H1 (cell line): ENCODE measurements at regions not wholly inside any gene's neighbourhood (a gene's known extent, or its start where the extent isn't known, plus 50 kb on each side); places are given as distances from the start of the nearest gene placed in this dataset.

Experiments
- CTCF ChIA-PET: fragments of 300-600 bp; sonication (Branson Sonifier 250); formaldehyde crosslinking; loops from one replicate; lab custom pipeline; 2021; ENCODE audit not compliant: partially characterized antibody; lab: Charles Lee
- POLR2A ChIA-PET: fragments of 300-600 bp; sonication (Branson Sonifier 250); formaldehyde crosslinking; loops from one replicate; lab custom pipeline; 2021; ENCODE audit warnings: inconsistent platforms; ENCODE audit not compliant: partially characterized antibody; lab: Charles Lee
- DNase-seq, 2 experiments: peaks; one replicate each; pipeline versions ENCODE4 v3.0.0 to v3.0.0-alpha.2; 2010 to 2022; ENCODE audit warnings: low spot score in 2 of 2, low read depth in 1 of 2, mixed read lengths in 1 of 2
- FAIRE-seq: peaks from 2 replicates; lab custom pipeline; 2011; peaks lifted over from hg19 to GRCh38; lab: Jason Lieb, UNC
- H2AFZ ChIP-seq: 2 replicates; pipeline ENCODE4 v1.8.1; 2012; ENCODE audit warnings: low read length, inconsistent platforms
- H2AK5ac ChIP-seq: 2 replicates; pipeline ENCODE4 v1.6.1; 2013; ENCODE audit warnings: low read depth, low read length
- H2BK120ac ChIP-seq: replicated peaks from 2 replicates; pipeline ENCODE3; 2013; ENCODE audit warnings: low read depth, low read length, inconsistent platforms
- H2BK12ac ChIP-seq: 2 replicates; pipeline ENCODE4 v1.6.1; 2013; ENCODE audit warnings: low read depth, low read length
- H2BK15ac ChIP-seq: 2 replicates; pipeline ENCODE4 v1.6.1; 2013; ENCODE audit warnings: low read length
- H2BK20ac ChIP-seq: 2 replicates; pipeline ENCODE4 v1.6.1; 2013; ENCODE audit warnings: low read length
- H2BK5ac ChIP-seq: 2 replicates; pipeline ENCODE4 v1.6.1; 2013; ENCODE audit warnings: low read depth, low read length
- H3K14ac ChIP-seq: 2 replicates; pipeline ENCODE4 v1.6.1; 2013; ENCODE audit warnings: inconsistent platforms; ENCODE audit not compliant: insufficient read length
- H3K18ac ChIP-seq: 2 replicates; pipeline ENCODE4 v1.6.1; 2013; ENCODE audit warnings: low read length; ENCODE audit errors: extremely low read depth
- H3K23ac ChIP-seq: 2 replicates; pipeline ENCODE4 v1.6.1; 2013; ENCODE audit warnings: inconsistent platforms; ENCODE audit not compliant: insufficient read length
- H3K23me2 ChIP-seq: 2 replicates; pipeline ENCODE4 v1.6.1; 2013; ENCODE audit warnings: low read depth, low read length
- H3K27ac ChIP-seq: 2 replicates; pipeline ENCODE4 v1.6.1; 2011; ENCODE audit warnings: low read depth, low read length, inconsistent platforms
- H3K27me3 ChIP-seq, 4 experiments: replicated peaks in 1 of 4; 1 replicate in 1 of 4; 2 replicates in 3 of 4; pipeline versions ENCODE4 v1.6.1 to v1.8.1; 2011 to 2013; ENCODE audit warnings: low read length in 3 of 4, mild to moderate bottlenecking in 3 of 4, inconsistent platforms in 2 of 4, mixed read lengths in 2 of 4, moderate library complexity in 1 of 4; ENCODE audit not compliant: control insufficient read depth in 3 of 4, insufficient read depth in 3 of 4; ENCODE audit errors: extremely low read depth in 1 of 4
- H3K36me3 ChIP-seq, 4 experiments: 2 replicates each; pipeline versions ENCODE4 v1.6.1 to v1.8.1; 2011 to 2013; ENCODE audit warnings: mild to moderate bottlenecking in 4 of 4, low read length in 3 of 4, moderate library complexity in 2 of 4, control low read depth in 1 of 4, inconsistent platforms in 1 of 4; ENCODE audit not compliant: insufficient read depth in 4 of 4, control insufficient read depth in 2 of 4
- H3K4ac ChIP-seq: replicated peaks from 2 replicates; pipeline ENCODE3; 2013; ENCODE audit warnings: low read length, low read depth, mixed read lengths, inconsistent platforms; ENCODE audit not compliant: insufficient read length
- H3K4me1 ChIP-seq, 4 experiments: replicated peaks in 1 of 4; 1 replicate in 1 of 4; 2 replicates in 3 of 4; pipeline versions ENCODE4 v1.6.1 to v1.8.1; 2011 to 2013; ENCODE audit warnings: low read length in 3 of 4, inconsistent platforms in 2 of 4, mixed read lengths in 1 of 4; ENCODE audit not compliant: insufficient read depth in 4 of 4, control insufficient read depth in 3 of 4
- H3K4me2 ChIP-seq, 2 experiments: 2 replicates each; pipeline versions ENCODE4 v1.6.1 to v1.8.1; 2011 to 2013; ENCODE audit warnings: low read depth in 2 of 2, low read length in 2 of 2, control low read depth in 1 of 2, inconsistent platforms in 1 of 2, mild to moderate bottlenecking in 1 of 2; ENCODE audit not compliant: insufficient read depth in 1 of 2
- H3K4me3 ChIP-seq, 4 experiments: fragments of 200-600, 300-600 bp in 1 of 4; sonication (generic), shearing (Covaris generic), sonication (Bioruptor Twin) in 1 of 4; 2 replicates each; pipeline versions ENCODE4 v1.5.1 to v1.8.1; 2011 to 2016; ENCODE audit warnings: low read length in 4 of 4, low read depth in 3 of 4, control low read depth in 2 of 4, inconsistent platforms in 2 of 4, mild to moderate bottlenecking in 2 of 4, mixed read lengths in 1 of 4, moderate library complexity in 1 of 4; ENCODE audit not compliant: insufficient read depth in 2 of 4; ENCODE audit errors: extremely low read depth in 1 of 4
- H3K56ac ChIP-seq: replicated peaks from 2 replicates; pipeline ENCODE3; 2013; ENCODE audit warnings: low read depth, mild to moderate bottlenecking, mixed read lengths, low read length, inconsistent platforms; ENCODE audit not compliant: insufficient read length
- H3K79me1 ChIP-seq: 2 replicates; pipeline ENCODE4 v1.6.1; 2013; ENCODE audit warnings: low read depth, low read length, control low read depth
- H3K79me2 ChIP-seq, 2 experiments: 2 replicates each; pipeline versions ENCODE4 v1.6.1 to v1.8.1; 2012 to 2013; ENCODE audit warnings: low read length in 2 of 2, mild to moderate bottlenecking in 2 of 2, inconsistent platforms in 1 of 2; ENCODE audit not compliant: insufficient read depth in 2 of 2, control insufficient read depth in 1 of 2
- H3K9ac ChIP-seq, 4 experiments: replicated peaks in 1 of 4; 1 replicate in 1 of 4; 2 replicates in 3 of 4; pipeline versions ENCODE4 v1.6.1 to v1.8.1; 2011 to 2013; ENCODE audit warnings: low read depth in 3 of 4, low read length in 3 of 4, control low read depth in 2 of 4, mild to moderate bottlenecking in 2 of 4, moderate library complexity in 2 of 4, inconsistent platforms in 1 of 4; ENCODE audit errors: extremely low read depth in 1 of 4
- H3K9me3 ChIP-seq, 2 experiments: 2 replicates each; pipeline versions ENCODE4 v1.6.1 to v1.8.1; 2012 to 2013; ENCODE audit warnings: mild to moderate bottlenecking in 2 of 2, moderate library complexity in 2 of 2, control low read depth in 1 of 2, inconsistent platforms in 1 of 2, low read depth in 1 of 2, low read length in 1 of 2, mixed read lengths in 1 of 2; ENCODE audit not compliant: insufficient read depth in 2 of 2
- H4K20me1 ChIP-seq, 2 experiments: replicated peaks in 1 of 2; 2 replicates each; pipeline versions ENCODE3 to v1.8.1; 2011 to 2013; ENCODE audit warnings: inconsistent platforms in 2 of 2, low read length in 2 of 2, mild to moderate bottlenecking in 1 of 2; ENCODE audit not compliant: insufficient read depth in 2 of 2, control insufficient read depth in 1 of 2
- H4K5ac ChIP-seq: 2 replicates; pipeline ENCODE4 v1.6.1; 2013; ENCODE audit warnings: low read length, low read depth, mixed read lengths, inconsistent platforms; ENCODE audit not compliant: insufficient read length
- H4K8ac ChIP-seq: 2 replicates; pipeline ENCODE4 v1.8.0; 2013; ENCODE audit warnings: mild to moderate bottlenecking, moderate library complexity, low read length, inconsistent platforms; ENCODE audit not compliant: insufficient read depth; ENCODE audit errors: extremely low read depth
- H4K91ac ChIP-seq: replicated peaks from 2 replicates; pipeline ENCODE3; 2013; ENCODE audit warnings: low read length, mixed read lengths, inconsistent platforms; ENCODE audit not compliant: insufficient read length
- CBX8 ChIP-seq: fragments of 300-800, 300-1000 bp; sonication (generic); IDR thresholded peaks from 2 replicates; pipeline ENCODE4 v1.7.1; 2016; ENCODE audit warnings: low read depth, low read length, borderline replicate concordance
- CREB1 ChIP-seq: IDR thresholded peaks from 2 replicates; pipeline ENCODE4 v1.6.1; 2012; ENCODE audit warnings: inconsistent platforms
- CTBP2 ChIP-seq: IDR thresholded peaks from 2 replicates; pipeline ENCODE4 v1.7.0; 2011; ENCODE audit warnings: borderline replicate concordance, mild to moderate bottlenecking, moderate library complexity, mixed read lengths, low read length; ENCODE audit not compliant: insufficient read depth, insufficient read length
- MAX ChIP-seq: IDR thresholded peaks from 2 replicates; pipeline ENCODE4 v1.6.1; 2012; ENCODE audit warnings: inconsistent platforms
- POU5F1 ChIP-seq: IDR thresholded peaks from 2 replicates; pipeline ENCODE4 v1.6.1; 2011; ENCODE audit warnings: low read depth, mild to moderate bottlenecking, low read length, moderate library complexity
- SP2 ChIP-seq: IDR thresholded peaks from 2 replicates; pipeline ENCODE4 v1.6.1; 2012; ENCODE audit warnings: mild to moderate bottlenecking, low read length, inconsistent platforms
- TAF1 ChIP-seq: IDR thresholded peaks from 2 replicates; pipeline ENCODE4 v1.6.1; 2011; ENCODE audit warnings: mild to moderate bottlenecking, low read depth, low read length
- WGBS, 2 experiments: shearing (Covaris generic) in 1 of 2; methylation state at CpG; one replicate each; pipeline versions ENCODE4 v1.1.6 to v1.1.7; 2013 to 2015; ENCODE audit warnings: low lambda C conversion rate in 2 of 2, mixed read lengths in 2 of 2, inconsistent platforms in 1 of 2, low coverage in 1 of 2, missing lambda C conversion rate in 1 of 2; ENCODE audit not compliant: insufficient replicate concordance in 2 of 2, insufficient coverage in 1 of 2, insufficient read length in 1 of 2; ENCODE audit errors: extremely low coverage in 1 of 2, missing lambda C conversion rate in 1 of 2; 5-methylcytosine and 5-hydroxymethylcytosine counted together

GRCh38 chr18:43830303-43830702 is 553.0 kb upstream of the SYT4 start:
- Histone ChIP-seq H4K8ac (no peak overlapping the region), H3K4me1 (no peaks in the 10 kb centered on the region; a peak in 2 of 7 replicates), H3K79me1 (no peaks in the 10 kb centered on the region), H3K4me3 (no peak overlapping the region), H3K23ac (no peak overlapping the region), H3K23me2 (no peaks in the 10 kb centered on the region), H3K18ac (no peak overlapping the region), H3K56ac (no peak overlapping the region), H3K9me3 (no peaks in the 10 kb centered on the region), H3K14ac (no peak overlapping the region), H3K79me2 (no peaks in the 10 kb centered on the region), H2AK5ac (no peak overlapping the region), H4K5ac (no peak overlapping the region), H3K27ac (no peak overlapping the region), H3K36me3 (no peaks in the 10 kb centered on the region), H2BK120ac (no peak overlapping the region), H3K4ac (no peak overlapping the region), H2AFZ (no peak overlapping the region), H4K20me1 (no peaks in the 10 kb centered on the region), H2BK5ac (no peak overlapping the region), H2BK12ac (no peak overlapping the region), H3K9ac (no peak overlapping the region), H3K4me2 (no peak overlapping the region), H2BK15ac (no peak overlapping the region), H2BK20ac (no peak overlapping the region), H4K91ac (no peak overlapping the region), H3K27me3 (no peaks in the 10 kb centered on the region)
- TF ChIP-seq CBX8 (no peak), POU5F1 (no peak), MAX (no peak), SP2 (no peak), TAF1 (no peak), CTBP2 (no peak), CREB1 (no peak)
- no peak for FAIRE-seq
- no peak for DNase-seq
- CTCF ChIA-PET: no interaction called here
- POLR2A ChIA-PET: no interaction called here
- 100% methylated on average over 1 of the region's 1 CpG; no CpG with 5 or more reads in 1 of the 2 experiments for WGBS, 2 experiments
